HEK293T (cell line): ENCODE measurements at regions not wholly inside any gene's neighbourhood (a gene's known extent, or its start where the extent isn't known, plus 50 kb on each side); places are given as distances from the start of the nearest gene placed in this dataset.

ENCODE experiments used
- CTCF ChIA-PET: fragments of 350-600 bp; formaldehyde crosslinking; extraction: SDS; loops from one replicate; lab custom pipeline; 2021; ENCODE audit warnings: antibody characterized with exemption, inconsistent platforms; lab: Yijun Ruan, JAX
- POLR2A ChIA-PET: fragments of 350-600 bp; formaldehyde crosslinking; extraction: SDS; loops from one replicate; lab custom pipeline; 2020; ENCODE audit warnings: antibody characterized with exemption, inconsistent platforms; lab: Yijun Ruan, JAX
- DNase-seq: peaks from one replicate; pipeline ENCODE4 v3.0.0; 2012; ENCODE audit warnings: mixed read lengths; ENCODE audit errors: extremely low spot score
- ARNT ChIP-seq: fragments of 450-650 bp; IDR thresholded peaks from 2 replicates; pipeline ENCODE4 v1.6.1; 2017; ENCODE audit warnings: mild to moderate bottlenecking
- BHLHE40 ChIP-seq: fragments of 450-650 bp; IDR thresholded peaks from 2 replicates; pipeline ENCODE4 v1.6.1; 2016; ENCODE audit warnings: mild to moderate bottlenecking, moderate library complexity, borderline replicate concordance
- CTBP1 ChIP-seq: fragments of 450-650 bp; IDR thresholded peaks from 2 replicates; pipeline ENCODE4 v1.6.1; 2016; ENCODE audit warnings: borderline replicate concordance
- ELF4 ChIP-seq: fragments of 450-650 bp; IDR thresholded peaks from 2 replicates; pipeline ENCODE4 v1.6.1; 2017; ENCODE audit warnings: antibody characterized with exemption
- FOXA1 ChIP-seq: fragments of 450-650 bp; IDR thresholded peaks from 2 replicates; pipeline ENCODE4 v1.6.1; 2016; ENCODE audit warnings: mild to moderate bottlenecking
- FOXK2 ChIP-seq: fragments of 450-650 bp; IDR thresholded peaks from 2 replicates; pipeline ENCODE4 v1.6.1; 2016; ENCODE audit warnings: mild to moderate bottlenecking
- FOXM1 ChIP-seq: fragments of 450-650 bp; IDR thresholded peaks from 2 replicates; pipeline ENCODE4 v1.6.1; 2017; ENCODE audit warnings: mild to moderate bottlenecking, borderline replicate concordance
- HDGF ChIP-seq: fragments of 450-650 bp; IDR thresholded peaks from 2 replicates; pipeline ENCODE4 v1.6.1; 2017; ENCODE audit warnings: antibody characterized with exemption, borderline replicate concordance
- L3MBTL2 ChIP-seq: fragments of 450-650 bp; conservative IDR thresholded peaks from 2 replicates; pipeline ENCODE4 v1.6.1; 2016; ENCODE audit warnings: mild to moderate bottlenecking
- LEF1 ChIP-seq: fragments of 450-650 bp; IDR thresholded peaks from 2 replicates; pipeline ENCODE4 v1.6.1; 2017; ENCODE audit warnings: mild to moderate bottlenecking, borderline replicate concordance
- NFRKB ChIP-seq: fragments of 450-650 bp; IDR thresholded peaks from 2 replicates; pipeline ENCODE4 v1.6.1; 2016; ENCODE audit warnings: mild to moderate bottlenecking, moderate library complexity
- SP1 ChIP-seq: fragments of 450-650 bp; IDR thresholded peaks from 2 replicates; pipeline ENCODE4 v1.6.1; 2017
- SUZ12 ChIP-seq: fragments of 450-650 bp; IDR thresholded peaks from 2 replicates; pipeline ENCODE4 v1.6.1; 2016; ENCODE audit warnings: mild to moderate bottlenecking
- TARDBP ChIP-seq: fragments of 450-650 bp; IDR thresholded peaks from 2 replicates; pipeline ENCODE4 v1.6.1; 2016
- ZNF384 ChIP-seq: fragments of 450-650 bp; IDR thresholded peaks from 2 replicates; pipeline ENCODE4 v1.6.1; 2016
- TF ChIP-seq, protein P1 (sequence below): fragments of 450-650 bp; IDR thresholded peaks from 2 replicates; pipeline ENCODE4 v1.6.1; 2016

- no peak for DNase-seq
- POLR2A ChIA-PET, result no interaction called here
- TF ChIP-seq FOXK2, result no peak
- no peak for TF ChIP-seq ARNT
- TF ChIP-seq FOXA1, result no peak
- no peak for TF ChIP-seq CTBP1
- no peak for TF ChIP-seq TARDBP
- no peak for TF ChIP-seq HDGF
- TF ChIP-seq, protein P1, sequence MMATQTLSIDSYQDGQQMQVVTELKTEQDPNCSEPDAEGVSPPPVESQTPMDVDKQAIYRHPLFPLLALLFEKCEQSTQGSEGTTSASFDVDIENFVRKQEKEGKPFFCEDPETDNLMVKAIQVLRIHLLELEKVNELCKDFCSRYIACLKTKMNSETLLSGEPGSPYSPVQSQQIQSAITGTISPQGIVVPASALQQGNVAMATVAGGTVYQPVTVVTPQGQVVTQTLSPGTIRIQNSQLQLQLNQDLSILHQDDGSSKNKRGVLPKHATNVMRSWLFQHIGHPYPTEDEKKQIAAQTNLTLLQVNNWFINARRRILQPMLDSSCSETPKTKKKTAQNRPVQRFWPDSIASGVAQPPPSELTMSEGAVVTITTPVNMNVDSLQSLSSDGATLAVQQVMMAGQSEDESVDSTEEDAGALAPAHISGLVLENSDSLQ, result no peak
- no peak for TF ChIP-seq ZNF384
- TF ChIP-seq ELF4, result no peak
- TF ChIP-seq FOXM1, result no peak
- TF ChIP-seq SUZ12, result no peak
- TF ChIP-seq L3MBTL2, result no peak
- TF ChIP-seq BHLHE40, result no peak
- no peak for TF ChIP-seq SP1
- no peak for TF ChIP-seq NFRKB
- TF ChIP-seq LEF1, result no peak
- CTCF ChIA-PET, result interaction anchor here (1.4 kb wide), 1 partner anchor 286 kb away, joined by 3 read pairs; no protein-coding TSS in a partner anchor
These were observed 50.9 kb upstream of the CNIH3 start for GRCh38 chr1:224565186-224565585.

- DNase-seq, result no peak
- POLR2A ChIA-PET, result no interaction called here
- no peak for TF ChIP-seq ZNF384
- no peak for TF ChIP-seq SP1
- no peak for TF ChIP-seq TARDBP
- no peak for TF ChIP-seq FOXA1
- CTCF ChIA-PET, result interaction anchor here (1.4 kb wide), 1 partner anchor 286 kb away, joined by 3 read pairs; no protein-coding TSS in a partner anchor
These were observed 50.3 kb upstream of the CNIH3 start for GRCh38 chr1:224565611-224566406.
